GM12892 (cell line): ENCODE measurements at regions not wholly inside any gene's neighbourhood (a gene's known extent, or its start where the extent isn't known, plus 50 kb on each side); places are given as distances from the start of the nearest gene placed in this dataset.

Source experiments
- DNase-seq: peaks from one replicate; pipeline ENCODE4 v3.0.0; 2011; ENCODE audit not compliant: insufficient read length
- FAIRE-seq: peaks from 2 replicates; lab custom pipeline; 2011; peaks lifted over from hg19 to GRCh38; lab: Jason Lieb, UNC
- POLR2A ChIP-seq: IDR thresholded peaks from 2 replicates; pipeline ENCODE4 v1.6.1; 2011; ENCODE audit warnings: low read depth, low read length, control low read depth
- POLR2AphosphoS5 ChIP-seq: IDR thresholded peaks from 2 replicates; pipeline ENCODE4 v1.6.1; 2011; ENCODE audit warnings: low read depth, low read length, control low read depth
- TAF1 ChIP-seq: IDR thresholded peaks from 2 replicates; pipeline ENCODE4 v1.6.1; 2011; ENCODE audit warnings: low read depth, mild to moderate bottlenecking, control low read depth, low read length, borderline replicate concordance

- TF ChIP-seq TAF1, result no peak
- TF ChIP-seq POLR2A, result no peak
- no peak for TF ChIP-seq POLR2AphosphoS5
- DNase-seq (no peak), FAIRE-seq (no peak)
These were observed 208.3 kb downstream of the SPATA31D1 start for GRCh38 chr9:82196622-82197441.

- FAIRE-seq (no peak), DNase-seq (no peak)
- no peak for TF ChIP-seq POLR2AphosphoS5
- no peak for TF ChIP-seq TAF1
- no peak for TF ChIP-seq POLR2A
These were observed 212.6 kb downstream of the SPATA31D1 start for GRCh38 chr9:82201196-82201595.

DNA sequence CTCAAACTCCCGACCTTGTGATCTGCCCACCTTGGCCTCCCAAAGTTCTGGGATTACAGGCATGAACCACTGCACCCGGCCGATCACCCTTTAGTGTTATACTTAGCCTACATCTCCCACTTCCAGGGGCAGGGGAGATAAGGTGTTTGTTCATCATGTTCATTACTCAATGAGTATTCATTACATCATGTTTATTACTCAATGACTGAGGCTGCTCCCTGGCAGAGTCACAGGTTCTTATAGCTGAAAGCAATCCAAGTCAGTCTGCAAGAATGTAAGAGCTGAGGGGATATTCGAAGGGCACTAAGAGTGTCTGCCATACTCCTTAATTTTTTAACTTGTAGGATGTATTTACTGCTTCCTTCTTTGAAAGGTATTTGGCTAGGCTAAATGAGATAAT is 214.2 kb downstream of the SPATA31D1 start:
- DNase-seq (no peak), FAIRE-seq (no peak)
- no peak for TF ChIP-seq POLR2AphosphoS5
- no peak for TF ChIP-seq TAF1
- TF ChIP-seq POLR2A, result no peak

DNA sequence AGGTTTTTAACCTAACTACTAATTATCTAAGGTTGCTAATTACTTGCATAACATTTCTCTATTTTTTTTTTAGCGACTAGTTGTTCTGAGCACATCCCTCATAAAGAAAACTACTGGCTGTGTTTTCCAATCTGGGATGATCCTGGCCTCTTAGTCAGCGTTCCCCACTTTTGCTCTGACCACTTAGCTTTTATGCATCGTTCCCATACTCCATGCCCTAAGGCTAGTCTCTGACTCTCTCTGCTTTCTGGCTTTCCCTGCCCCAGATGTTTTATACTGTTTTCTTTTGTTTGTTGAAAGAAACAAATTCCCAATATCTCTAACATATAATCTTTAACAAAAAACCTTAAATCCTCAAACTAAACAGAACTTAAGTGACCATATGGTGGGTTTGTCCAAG is 217.9 kb downstream of the SPATA31D1 start:
- FAIRE-seq (no peak), DNase-seq (no peak)
- no peak for TF ChIP-seq POLR2AphosphoS5
- TF ChIP-seq TAF1, result no peak
- no peak for TF ChIP-seq POLR2A

DNA sequence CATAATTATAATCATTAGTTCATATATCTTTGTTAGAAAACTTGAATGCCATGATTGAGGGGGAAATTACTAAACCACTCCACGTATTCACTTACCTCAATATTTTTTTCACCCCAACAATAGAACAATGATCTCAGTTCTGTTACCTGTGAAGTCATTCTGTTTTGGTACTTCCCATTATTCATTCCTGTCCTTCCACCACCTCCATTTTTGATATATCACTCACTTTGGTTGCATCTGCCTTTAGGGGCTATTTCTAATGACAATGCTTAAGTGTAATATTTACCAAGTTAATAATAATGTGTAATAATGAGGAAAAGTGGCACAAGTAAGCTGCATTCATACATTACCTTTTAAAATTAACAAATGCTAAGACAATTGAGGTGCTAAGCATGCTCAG is 218.4 kb downstream of the SPATA31D1 start:
- TF ChIP-seq POLR2AphosphoS5, result no peak
- no peak for TF ChIP-seq TAF1
- no peak for TF ChIP-seq POLR2A
- DNase-seq (no peak), FAIRE-seq (no peak)

GRCh38 chr9:82208741-82209450 is 220.3 kb downstream of the SPATA31D1 start:
- TF ChIP-seq POLR2AphosphoS5 (no peak), POLR2A (no peak), TAF1 (no peak)
- no peak for DNase-seq
- no peak for FAIRE-seq

GRCh38 chr9:82209797-82210470 is 221.4 kb downstream of the SPATA31D1 start:
- FAIRE-seq, result no peak
- TF ChIP-seq POLR2AphosphoS5, result no peak
- TF ChIP-seq POLR2A, result no peak
- no peak for TF ChIP-seq TAF1
- no peak for DNase-seq

GRCh38 chr9:82212885-82213284 is 224.3 kb downstream of the SPATA31D1 start:
- DNase-seq (no peak), FAIRE-seq (no peak)
- no peak for TF ChIP-seq POLR2AphosphoS5
- TF ChIP-seq POLR2A, result no peak

DNA sequence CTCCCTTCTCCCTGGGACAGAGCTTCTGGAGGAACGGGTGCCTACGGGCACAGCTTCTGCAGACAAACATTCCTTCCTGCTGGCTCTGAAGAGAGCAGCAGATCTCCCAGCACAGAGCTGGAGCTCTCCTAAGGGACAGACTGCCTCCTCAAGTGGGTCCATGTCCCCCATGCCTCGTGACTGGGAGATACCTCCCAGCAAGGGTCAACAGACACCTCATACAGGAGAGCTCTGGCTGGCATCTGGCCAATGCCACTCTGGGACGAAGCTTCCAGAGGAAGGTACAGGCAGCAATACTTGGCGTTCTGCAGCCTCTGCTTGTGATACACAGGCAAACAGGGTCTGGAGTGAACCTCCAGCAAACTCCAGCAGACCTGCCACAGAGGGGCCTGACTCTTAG is 227.9 kb downstream of the SPATA31D1 start:
- no peak for FAIRE-seq
- no peak for TF ChIP-seq POLR2AphosphoS5
- no peak for TF ChIP-seq POLR2A
- TF ChIP-seq TAF1, result no peak
- no peak for DNase-seq

- no peak for TF ChIP-seq TAF1
- no peak for TF ChIP-seq POLR2AphosphoS5
- no peak for TF ChIP-seq POLR2A
- DNase-seq, result no peak
- no peak for FAIRE-seq
These were observed 234.9 kb downstream of the SPATA31D1 start for GRCh38 chr9:82223442-82223841.

DNA sequence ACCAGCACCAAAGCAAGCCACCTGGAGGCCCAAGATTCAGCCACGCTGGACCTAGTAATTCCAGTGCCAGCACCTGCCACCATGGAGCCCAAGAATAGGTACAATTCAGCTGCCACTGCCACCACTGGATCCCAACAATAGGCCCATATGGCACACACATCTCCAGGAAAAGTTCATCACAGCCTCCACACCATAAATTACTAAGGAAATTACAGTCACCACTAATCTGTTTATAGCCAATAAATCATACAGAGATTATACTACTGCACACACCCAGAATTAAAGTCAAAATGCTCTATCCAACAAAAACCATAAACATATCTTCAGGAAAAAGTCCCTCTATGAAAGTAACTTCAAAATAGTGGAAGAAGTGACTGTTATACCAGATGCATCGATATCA is 242.8 kb downstream of the SPATA31D1 start:
- FAIRE-seq (no peak), DNase-seq (no peak)
- no peak for TF ChIP-seq TAF1
- TF ChIP-seq POLR2A, result no peak
- no peak for TF ChIP-seq POLR2AphosphoS5
